22Rv1 (cell line): ENCODE measurements at regions not wholly inside any gene's neighbourhood (a gene's known extent, or its start where the extent isn't known, plus 50 kb on each side); places are given as distances from the start of the nearest gene placed in this dataset.

Source experiments
- ZFX ChIP-seq: fragments of 450-650 bp; IDR thresholded peaks from 2 replicates; pipeline ENCODE4 v1.6.1; 2017; ENCODE audit warnings: antibody characterized with exemption, borderline replicate concordance
- TF ChIP-seq, protein P1 (sequence below): fragments of 450-650 bp; IDR thresholded peaks from 2 replicates; pipeline ENCODE4 v1.5.1; 2017; ENCODE audit warnings: mild to moderate bottlenecking

DNA sequence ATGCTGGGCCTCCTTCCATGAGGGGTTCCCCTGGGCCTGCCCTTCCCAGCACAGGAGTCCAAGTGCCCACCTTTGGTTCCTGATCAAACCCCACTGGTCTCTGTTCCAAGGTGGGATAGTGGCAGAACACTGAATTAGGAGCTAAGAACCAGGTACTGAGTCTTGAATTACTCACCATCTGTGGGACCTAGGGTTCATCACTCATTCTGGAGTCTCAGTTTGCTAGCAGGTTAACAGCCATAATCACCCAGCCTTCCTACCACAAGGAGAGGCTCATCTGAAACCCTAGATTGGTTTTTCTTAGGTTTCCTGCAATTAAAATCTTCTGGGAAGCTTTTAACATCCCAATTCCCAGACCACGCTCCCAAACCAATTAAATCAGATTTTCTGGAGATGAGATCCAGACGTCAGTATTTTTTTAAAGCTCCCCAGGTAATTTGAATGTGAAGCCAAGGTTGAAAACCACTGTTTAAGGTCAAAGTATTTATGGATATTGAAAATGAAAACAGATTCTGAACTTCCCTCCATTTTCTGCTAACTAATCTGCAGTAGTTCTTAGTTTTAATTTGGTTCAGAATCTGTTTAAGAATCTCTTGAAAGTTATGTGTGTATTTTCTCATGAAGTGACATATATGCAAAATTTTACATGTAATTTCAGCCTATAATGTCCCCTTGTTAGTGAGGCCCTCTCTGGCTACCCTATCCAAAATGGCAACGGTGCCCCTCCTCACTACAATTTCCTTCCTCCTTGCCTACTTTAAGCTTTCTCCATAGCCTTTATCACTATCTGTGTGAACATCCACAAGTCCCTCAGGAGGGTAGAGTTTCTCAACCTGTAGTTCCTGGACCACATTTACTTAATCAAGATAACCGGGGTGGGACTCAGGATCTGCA lies 166.5 kb upstream of the CXCR4 start:
- TF ChIP-seq, protein P1, sequence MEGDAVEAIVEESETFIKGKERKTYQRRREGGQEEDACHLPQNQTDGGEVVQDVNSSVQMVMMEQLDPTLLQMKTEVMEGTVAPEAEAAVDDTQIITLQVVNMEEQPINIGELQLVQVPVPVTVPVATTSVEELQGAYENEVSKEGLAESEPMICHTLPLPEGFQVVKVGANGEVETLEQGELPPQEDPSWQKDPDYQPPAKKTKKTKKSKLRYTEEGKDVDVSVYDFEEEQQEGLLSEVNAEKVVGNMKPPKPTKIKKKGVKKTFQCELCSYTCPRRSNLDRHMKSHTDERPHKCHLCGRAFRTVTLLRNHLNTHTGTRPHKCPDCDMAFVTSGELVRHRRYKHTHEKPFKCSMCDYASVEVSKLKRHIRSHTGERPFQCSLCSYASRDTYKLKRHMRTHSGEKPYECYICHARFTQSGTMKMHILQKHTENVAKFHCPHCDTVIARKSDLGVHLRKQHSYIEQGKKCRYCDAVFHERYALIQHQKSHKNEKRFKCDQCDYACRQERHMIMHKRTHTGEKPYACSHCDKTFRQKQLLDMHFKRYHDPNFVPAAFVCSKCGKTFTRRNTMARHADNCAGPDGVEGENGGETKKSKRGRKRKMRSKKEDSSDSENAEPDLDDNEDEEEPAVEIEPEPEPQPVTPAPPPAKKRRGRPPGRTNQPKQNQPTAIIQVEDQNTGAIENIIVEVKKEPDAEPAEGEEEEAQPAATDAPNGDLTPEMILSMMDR: no peak
- no peak for TF ChIP-seq ZFX
